ENCODE measurements at regions not wholly inside any gene's neighbourhood (a gene's known extent, or its start where the extent isn't known, plus 50 kb on each side); places are given as distances from the start of the nearest gene placed in this dataset.

DNA sequence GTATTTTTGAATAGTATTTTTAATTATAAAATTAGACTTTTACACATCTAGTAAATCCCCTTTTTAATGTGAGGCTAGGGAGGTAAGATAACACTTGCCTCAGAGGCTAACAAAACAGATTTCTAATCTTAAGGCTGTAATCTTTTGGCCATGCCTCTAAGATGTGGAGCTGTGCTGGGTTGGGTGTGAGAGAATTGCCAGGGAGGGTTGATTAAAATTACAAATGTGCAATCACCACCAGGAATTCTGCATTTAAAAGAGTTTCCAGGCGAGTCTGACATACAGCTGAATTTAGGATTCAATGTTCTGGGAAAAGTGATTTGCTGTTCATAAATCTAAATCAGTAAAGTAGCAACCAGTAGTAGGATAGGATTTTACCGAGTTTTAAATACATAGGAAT lies 73.3 kb downstream of the NUDT12 start:
- TF ChIP-seq, protein P1, sequence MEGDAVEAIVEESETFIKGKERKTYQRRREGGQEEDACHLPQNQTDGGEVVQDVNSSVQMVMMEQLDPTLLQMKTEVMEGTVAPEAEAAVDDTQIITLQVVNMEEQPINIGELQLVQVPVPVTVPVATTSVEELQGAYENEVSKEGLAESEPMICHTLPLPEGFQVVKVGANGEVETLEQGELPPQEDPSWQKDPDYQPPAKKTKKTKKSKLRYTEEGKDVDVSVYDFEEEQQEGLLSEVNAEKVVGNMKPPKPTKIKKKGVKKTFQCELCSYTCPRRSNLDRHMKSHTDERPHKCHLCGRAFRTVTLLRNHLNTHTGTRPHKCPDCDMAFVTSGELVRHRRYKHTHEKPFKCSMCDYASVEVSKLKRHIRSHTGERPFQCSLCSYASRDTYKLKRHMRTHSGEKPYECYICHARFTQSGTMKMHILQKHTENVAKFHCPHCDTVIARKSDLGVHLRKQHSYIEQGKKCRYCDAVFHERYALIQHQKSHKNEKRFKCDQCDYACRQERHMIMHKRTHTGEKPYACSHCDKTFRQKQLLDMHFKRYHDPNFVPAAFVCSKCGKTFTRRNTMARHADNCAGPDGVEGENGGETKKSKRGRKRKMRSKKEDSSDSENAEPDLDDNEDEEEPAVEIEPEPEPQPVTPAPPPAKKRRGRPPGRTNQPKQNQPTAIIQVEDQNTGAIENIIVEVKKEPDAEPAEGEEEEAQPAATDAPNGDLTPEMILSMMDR (IDR thresholded peaks at IDR 0.05; ENCODE audit: insufficient read depth, low read depth, low read length), result no peak
- no peak for TF ChIP-seq EZH2 (IDR thresholded peaks at IDR 0.05; ENCODE audit: insufficient read depth, low read length)

Data from astrocyte (in vitro differentiated cells and primary cell).